Activated CD8-positive, alpha-beta memory T cell treated with anti-CD3 and anti-CD28 coated beads for 36 hours (primary cell): ENCODE measurements at regions not wholly inside any gene's neighbourhood (a gene's known extent, or its start where the extent isn't known, plus 50 kb on each side); places are given as distances from the start of the nearest gene placed in this dataset.

ENCODE experiments used
- CTCF ChIA-PET: fragments of 350-600 bp; sonication (Branson Sonifier 250); formaldehyde crosslinking; loops from one replicate; lab custom pipeline; 2021; ENCODE audit warnings: antibody characterized with exemption; lab: Charles Lee
- POLR2A ChIA-PET: fragments of 350-600 bp; sonication (Branson Sonifier 250); formaldehyde crosslinking; loops from one replicate; lab custom pipeline; 2021; ENCODE audit warnings: antibody characterized with exemption; lab: Charles Lee

DNA sequence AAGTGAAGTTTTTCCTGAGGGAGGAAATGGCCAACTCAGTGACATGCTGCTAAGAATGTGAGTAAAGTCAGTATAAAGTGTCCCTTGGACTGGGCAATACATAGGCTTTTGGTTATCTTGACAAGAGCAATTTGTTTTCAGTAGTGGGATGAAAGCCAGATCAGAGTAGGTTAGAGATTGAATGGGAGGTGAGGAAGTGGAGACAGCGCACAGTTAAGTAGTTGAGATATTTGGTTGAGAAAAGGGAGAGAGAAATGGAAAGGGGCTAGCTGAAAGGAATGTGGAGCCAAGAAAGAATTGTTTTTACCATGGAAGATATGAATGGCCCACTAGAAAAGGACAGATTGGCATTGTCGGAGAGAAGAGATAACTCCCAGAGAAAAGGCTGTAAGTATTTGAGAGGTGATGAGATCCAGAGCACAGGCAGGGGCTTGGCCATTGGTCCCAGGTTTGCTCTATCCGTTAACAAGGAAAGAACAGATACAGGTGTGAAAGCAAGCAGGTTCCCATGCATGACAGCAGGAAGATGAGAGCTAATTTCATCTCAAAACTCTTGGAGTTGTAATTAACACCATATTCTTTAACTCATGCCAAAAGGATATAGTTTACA, 392.0 kb downstream of the NR2F1-AS1 start:
- POLR2A ChIA-PET, result no interaction called here
- CTCF ChIA-PET, result no interaction called here

DNA sequence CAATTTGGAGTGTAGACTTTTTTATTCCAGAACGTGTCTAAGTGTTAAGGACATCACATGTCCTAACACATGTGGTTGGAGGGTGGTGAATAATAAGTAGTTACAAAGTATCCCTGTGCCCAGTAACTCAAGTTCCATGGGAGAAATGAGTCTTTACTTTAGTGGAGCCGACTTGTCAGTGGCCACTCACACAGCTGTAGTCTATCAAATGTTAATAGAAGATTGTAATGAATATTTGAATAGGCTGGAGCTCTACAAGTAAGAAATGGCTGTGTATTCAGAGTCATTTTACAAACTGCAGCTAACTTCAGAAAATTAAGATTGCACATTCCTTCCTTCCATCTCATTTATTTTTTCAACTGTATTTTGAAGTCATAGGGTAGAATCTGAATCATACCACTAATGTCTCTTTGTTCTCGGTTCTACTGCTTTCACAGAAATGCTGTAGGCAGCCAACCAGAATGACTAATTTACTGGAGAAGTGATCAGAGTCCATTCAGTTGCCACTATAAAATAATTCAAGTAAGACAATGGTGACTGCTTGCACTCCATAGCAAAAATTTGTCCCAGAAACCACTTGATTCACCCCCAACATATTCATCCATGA, 394.8 kb downstream of the NR2F1-AS1 start:
- ChIA-PET CTCF (no interaction called here), POLR2A (no interaction called here)

DNA sequence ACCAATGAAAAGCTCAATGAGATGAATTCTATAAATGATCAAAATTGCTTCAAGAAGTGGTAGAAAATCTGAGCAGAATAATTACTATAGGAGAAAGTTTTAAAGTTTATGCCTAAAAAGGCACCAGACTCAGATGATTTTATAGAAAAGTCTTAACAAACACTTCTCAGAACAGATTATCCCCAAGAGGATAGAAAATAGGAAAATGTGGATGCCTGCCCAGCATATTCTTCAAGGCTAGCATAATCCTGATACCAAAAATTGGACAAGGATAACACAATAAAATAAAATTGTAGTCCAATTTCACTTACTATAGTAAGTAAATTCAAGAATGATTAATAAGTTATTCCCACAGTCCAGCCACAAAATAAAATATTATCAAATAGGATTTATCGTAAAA, 397.0 kb downstream of the NR2F1-AS1 start:
- ChIA-PET CTCF (no interaction called here), POLR2A (no interaction called here)

DNA sequence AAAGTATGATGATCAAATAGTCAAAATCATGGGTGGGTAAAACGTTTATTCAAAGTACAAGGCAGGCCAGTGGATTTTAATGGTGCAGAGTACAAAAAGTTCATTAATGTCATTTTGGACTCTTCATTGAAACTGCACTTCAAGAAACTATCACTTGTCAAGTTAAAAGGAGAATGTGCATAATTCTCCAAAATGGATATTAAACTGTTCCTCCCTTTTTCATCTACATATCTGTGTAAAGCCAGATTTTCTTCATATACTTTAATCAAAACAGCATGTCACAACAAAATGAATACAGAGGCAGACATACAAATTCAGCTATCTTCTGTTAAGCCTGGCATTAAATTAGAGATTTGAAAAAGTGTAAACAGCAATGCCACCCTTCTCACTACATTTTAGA, 401.6 kb downstream of the NR2F1-AS1 start:
- ChIA-PET POLR2A (no interaction called here), CTCF (no interaction called here)

DNA sequence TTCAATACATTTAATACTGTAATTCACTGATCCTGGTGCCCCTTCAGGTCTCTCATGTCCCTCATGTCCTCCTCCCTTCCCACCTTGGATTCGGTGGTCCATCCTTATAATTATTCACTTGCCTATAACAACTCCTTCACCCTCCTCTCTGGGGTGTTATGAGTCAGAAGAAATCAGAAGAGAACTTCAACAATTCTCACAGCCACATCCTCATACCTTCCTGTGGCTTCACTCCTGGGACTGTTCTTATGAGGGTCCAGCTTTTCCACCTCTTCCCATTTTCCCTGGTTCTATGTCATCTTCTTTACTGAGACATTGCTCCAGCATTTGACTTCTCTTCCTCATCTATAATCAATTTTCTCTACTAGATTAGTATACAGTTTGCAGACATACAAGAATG, 406.1 kb downstream of the NR2F1-AS1 start:
- CTCF ChIA-PET, result no interaction called here
- POLR2A ChIA-PET, result no interaction called here

DNA sequence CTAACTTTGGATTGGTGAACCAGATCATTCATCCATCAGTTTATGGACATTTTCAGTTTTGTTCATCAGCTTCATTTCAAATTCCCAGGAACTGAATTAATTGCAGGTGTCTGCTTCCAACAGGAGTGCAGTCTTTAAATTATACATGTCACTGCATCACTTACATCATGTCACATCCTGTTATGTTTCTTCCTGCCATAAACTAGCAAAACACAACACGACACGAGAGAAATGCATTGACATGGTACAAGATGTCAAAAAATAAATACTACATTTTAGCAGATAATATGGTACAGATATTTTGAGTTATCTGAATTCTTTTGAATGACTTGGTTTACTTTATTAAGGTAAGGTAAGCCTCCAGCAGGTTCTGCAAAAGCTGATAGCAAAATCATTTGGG, 415.5 kb downstream of the NR2F1-AS1 start:
- ChIA-PET CTCF (no interaction called here), POLR2A (no interaction called here)

DNA sequence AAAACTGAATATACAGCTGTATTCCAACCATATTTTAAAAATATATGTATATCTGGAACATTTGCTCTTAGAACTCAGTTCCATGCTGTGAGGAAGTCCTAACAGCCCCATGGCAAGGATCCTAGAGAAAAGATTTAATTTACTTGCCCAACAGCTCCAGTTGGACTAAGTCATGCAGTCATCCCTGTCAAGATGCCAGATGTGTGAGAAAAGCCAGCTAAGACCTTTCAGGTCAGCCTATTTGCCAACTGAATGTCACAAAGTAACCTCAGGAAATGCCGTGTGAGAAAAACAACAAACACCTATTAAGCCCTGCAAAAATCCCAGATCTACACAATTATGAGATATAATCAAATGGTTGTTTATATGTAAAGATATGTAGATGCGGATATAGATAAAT, 416.3 kb downstream of the NR2F1-AS1 start:
- CTCF ChIA-PET, result no interaction called here
- POLR2A ChIA-PET, result no interaction called here

DNA sequence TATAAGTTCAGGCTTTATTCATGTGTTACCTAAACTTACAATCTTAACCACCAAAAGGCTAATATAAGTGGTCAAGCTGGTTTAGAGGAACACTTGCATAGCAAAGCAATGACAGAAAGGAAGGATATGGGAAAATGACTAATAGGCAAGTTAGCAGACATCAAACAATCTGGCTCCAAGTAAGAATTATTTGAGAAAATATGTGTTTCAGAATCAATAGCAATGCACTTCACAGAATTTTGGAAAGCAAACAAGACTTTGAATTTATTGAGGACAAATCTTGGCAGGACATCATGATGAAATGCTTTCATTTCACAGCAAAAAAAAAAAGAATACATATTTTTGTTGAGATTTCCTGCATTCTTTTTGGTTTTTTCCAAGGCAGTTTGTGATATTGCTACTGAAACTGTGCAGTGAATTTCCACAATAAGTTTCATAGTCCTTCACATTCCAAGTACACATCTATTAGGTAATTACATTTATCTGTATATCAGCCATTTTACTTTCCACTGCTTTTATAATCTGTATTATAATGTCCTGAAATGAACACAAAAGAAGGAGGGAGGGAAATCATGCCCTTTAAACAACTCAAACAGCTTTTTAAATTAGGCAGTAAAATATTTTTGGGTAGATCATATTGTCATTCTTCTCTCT, 417.9 kb downstream of the NR2F1-AS1 start:
- ChIA-PET CTCF (no interaction called here), POLR2A (no interaction called here)

DNA sequence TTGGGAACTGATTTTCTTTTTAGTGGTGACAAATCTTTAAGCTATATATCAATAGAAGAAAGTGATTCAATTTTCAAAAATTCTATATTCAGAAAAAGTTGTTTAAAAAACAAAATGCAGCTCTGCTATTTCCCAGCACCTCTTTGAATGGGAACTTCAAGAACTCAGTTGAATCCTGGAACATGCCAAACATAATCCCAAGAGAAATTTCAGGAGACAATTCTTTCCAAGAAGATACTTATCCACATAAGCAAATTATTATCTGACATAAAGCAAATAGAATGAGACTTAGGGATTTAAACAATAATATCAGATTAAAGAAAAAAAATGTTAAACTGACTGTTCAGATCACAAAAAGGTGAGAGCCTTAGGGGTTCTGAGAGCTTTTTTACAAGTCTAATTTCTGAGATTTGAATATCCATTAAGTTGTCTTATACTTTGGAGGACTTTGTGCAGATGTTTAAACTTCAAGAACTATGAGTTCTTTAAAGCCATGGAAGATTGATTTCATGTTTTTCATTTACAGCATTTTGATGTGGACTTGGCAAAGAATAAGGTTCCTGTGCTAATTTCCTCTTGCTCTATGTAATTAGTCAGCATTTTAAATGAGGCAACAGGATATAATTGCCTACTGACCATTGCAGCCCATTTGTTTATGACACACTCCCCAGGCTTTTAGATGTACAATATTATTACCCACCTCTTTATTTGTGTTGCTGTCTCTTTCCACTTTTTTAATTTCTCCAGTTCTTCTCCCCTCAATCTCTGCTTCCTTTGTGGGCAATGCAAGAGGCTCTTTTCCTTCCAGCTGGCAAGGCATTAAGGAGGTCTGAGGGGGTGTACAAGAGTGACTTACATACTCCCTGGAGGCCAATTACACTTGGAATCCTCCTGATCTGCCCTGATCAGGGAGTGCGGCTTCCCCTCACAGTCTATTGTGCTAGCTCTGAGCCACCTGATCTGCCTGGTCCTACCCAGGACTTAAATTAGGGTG, 419.1 kb downstream of the NR2F1-AS1 start:
- ChIA-PET CTCF (no interaction called here), POLR2A (no interaction called here)

DNA sequence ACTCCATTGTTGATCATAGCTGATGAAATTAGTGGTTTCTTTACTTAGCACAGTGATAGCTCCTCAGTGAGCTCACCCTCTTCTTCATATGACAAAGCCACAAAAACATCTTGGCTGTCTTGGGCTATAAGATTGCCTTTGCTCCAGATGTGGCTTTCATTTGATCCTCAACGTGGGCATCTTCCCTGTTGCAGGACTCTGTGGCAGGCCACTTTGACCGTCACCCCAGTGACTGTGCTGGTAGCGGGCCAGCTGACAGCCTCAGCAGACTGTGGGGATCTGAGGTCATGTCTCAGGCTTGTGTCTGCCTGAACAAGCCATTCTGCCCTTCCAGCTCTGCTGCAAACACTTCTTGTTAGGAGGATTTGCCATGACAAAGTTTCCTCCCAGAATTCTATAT, 422.2 kb downstream of the NR2F1-AS1 start:
- CTCF ChIA-PET, result no interaction called here
- POLR2A ChIA-PET, result no interaction called here

DNA sequence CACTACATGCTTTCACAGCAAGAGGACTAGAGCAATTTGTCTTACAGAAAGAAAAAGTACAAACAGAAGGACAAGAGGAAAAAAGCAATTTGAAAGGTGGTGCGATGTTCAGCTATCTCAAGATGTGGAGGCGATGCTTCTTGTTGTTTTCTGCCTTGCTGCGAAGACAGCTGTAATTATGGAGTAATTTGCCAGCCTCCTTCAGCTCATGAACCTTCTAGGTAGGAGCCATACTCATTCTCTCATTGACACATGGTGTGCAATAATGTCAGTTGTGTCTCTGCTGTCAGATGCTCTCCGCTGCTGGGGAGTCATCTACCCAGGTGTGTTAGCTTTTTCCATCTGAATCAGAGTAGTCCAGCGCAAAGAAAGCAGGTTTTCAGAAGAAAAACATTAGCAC, 424.5 kb downstream of the NR2F1-AS1 start:
- ChIA-PET CTCF (no interaction called here), POLR2A (no interaction called here)

DNA sequence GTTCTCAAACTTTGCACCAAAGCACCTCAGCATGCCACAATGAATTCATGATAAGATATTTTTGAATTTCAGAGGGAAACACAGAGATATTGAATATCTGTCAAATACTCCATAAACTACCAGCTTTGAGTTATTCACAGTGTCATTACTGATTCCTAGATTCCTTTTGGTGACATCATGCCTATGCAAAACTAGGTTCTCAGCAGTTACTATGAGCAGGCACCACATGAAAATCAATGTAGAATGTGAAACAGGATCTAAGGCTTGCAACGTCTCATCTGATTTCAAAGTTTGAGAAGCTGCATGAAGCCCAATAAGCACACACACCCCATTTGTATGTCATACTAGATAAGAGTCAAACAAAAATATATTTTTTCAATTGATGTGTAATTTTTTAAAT, 426.5 kb downstream of the NR2F1-AS1 start:
- CTCF ChIA-PET, result no interaction called here
- POLR2A ChIA-PET, result no interaction called here

DNA sequence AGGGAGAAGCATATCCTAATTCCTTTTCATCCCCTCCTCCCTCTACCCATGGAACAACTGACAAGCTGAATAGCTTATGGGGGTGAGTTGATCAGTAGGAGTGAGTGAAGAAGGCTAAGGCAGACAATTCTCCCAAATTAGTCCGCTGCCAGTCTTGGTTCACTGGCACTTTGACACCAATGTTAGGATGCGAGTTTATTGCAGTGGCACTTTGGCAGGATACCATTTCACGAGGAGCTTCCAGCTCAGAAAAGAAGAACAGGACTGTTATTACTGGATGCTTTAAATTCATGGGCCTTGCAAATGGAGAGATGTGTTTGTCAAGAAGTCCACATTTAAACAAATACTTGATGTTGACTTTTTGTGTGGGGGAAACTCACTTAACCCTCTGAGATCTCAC, 427.6 kb downstream of the NR2F1-AS1 start:
- CTCF ChIA-PET, result no interaction called here

DNA sequence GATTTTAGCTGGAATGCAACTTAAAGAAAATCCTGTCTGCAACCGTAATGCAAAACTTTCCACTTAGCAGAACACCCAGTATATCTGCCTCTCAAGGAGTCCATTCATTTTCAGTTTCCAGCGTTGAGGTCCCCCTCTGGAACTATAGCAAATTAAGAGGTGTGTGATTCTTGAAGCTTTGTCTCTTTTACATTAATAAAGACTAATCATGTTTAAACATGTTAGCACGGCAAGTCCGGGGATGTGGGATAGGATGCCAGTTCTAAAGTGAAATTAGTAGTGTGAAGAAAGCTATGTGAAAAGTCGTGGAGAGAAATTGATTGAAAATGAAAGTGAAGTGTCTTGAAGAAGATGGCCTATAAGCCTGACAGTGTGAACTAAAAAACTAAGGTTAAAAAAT, 429.1 kb downstream of the NR2F1-AS1 start:
- POLR2A ChIA-PET, result no interaction called here

More for the DNA sequence above, 427.6 kb downstream of the NR2F1-AS1 start:
- POLR2A ChIA-PET, result no interaction called here

DNA sequence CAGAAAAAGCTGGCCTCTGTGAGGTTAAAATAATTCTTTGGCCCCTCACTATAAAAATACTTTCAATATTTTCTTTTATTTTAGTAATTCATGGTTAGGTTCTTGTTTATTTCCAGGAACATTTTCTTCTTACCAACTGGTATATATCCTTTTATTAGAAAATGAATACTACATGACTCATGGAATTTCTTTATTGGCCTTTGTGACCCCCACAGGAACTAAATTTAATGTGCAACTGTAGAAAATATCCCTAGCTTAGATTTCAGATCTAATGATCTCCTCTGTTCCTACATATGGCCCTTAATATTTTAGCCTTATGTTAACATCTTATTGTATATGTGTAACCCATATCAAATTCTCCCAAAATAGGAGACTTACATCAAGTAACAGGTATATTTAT, 429.9 kb downstream of the NR2F1-AS1 start:
- ChIA-PET CTCF (no interaction called here), POLR2A (no interaction called here)

More for the DNA sequence above, 429.1 kb downstream of the NR2F1-AS1 start:
- CTCF ChIA-PET, result no interaction called here

DNA sequence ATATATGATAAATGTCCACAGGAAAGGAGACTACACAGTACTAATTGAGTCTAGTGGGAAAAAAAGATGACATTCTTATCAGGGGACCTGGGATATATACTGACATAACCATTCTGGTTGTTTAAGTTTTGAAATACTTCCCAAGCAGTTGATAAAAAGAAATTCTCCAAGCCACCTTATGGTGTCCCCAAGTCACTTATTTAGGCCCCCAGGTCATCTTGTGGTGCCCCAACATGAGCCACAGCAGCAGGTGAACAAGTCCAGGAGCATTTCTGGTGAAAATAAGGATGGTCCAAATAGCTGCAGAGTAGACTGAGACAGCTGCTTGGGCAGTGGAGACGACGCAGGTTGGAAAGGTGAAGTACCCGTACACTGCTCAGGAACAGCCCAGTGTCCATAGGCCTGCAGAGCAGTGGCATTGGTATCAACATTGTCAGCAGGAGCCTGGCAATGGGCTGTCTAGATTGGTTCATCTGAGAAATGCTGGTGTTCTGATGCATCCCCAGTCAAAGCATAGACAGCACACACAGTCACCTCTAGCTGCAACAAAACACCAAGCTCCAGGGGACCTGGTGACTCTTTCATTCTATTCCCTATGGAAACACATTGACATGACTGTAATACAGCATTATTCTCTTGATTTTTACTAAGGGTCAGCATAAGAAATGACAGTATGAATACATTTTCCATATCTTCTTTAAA, 430.6 kb downstream of the NR2F1-AS1 start:
- CTCF ChIA-PET, result no interaction called here
- POLR2A ChIA-PET, result no interaction called here

DNA sequence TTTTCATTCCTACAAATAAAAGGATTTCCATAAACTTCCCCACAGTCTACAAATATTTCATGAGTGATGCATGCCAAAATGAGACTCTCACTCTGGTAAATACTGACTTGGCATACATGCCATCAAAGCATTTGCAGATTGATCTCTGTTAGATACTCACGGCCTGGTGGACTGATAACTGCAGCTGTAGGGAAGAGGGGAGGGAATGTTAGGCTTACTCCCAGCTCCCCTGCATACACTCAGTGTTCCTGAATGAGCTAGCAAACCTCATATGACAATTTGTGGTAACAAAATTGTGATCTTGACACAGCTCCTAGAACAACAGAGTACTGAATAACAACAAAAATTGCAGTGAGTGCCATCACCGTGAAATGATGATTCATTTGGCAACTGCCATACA, 435.3 kb downstream of the NR2F1-AS1 start:
- POLR2A ChIA-PET, result no interaction called here

DNA sequence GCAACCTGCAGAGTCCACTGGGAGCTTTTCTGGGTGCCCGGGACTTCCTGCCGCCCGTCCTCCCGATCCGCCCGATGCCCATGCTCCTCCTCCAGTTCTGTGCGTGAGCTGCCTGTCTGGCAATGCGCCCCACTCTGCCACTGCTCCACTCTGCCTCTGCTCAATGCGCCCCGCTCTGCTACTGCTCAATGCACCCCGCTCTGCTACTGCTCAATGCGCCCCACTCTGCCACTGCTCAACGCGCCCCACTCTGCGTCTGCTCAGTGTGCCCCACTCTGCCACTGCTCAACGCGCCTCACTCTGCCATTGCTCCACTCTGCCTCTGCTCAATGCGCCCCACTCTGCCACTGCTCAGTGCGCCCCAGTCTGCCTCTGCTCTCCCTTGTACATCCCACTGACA, 436.0 kb downstream of the NR2F1-AS1 start:
- ChIA-PET POLR2A (no interaction called here), CTCF (no interaction called here)

More for the DNA sequence above, 435.3 kb downstream of the NR2F1-AS1 start:
- CTCF ChIA-PET, result no interaction called here

DNA sequence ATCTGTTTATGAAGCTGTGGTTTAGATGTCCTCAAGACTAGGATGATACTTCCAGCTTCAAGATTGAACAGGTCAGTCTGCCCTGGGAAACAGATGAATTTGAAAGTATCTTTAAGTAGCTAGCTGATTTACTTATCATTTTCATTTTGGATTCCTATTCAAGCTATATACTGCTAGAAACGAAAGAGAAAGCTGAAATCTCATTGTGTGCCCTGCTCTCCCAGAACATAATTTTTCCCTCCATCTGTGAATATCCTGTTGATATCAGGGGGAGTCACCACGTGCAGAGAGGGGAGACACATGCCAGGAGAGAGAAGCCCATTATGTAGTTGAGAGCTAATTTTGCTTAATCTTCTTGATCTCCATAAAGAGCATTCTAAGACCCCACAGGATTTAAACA, 439.1 kb downstream of the NR2F1-AS1 start:
- CTCF ChIA-PET, result no interaction called here

More for the DNA sequence above, 439.1 kb downstream of the NR2F1-AS1 start:
- POLR2A ChIA-PET, result no interaction called here
